RWPE2 (cell line): ENCODE measurements at regions not wholly inside any gene's neighbourhood (a gene's known extent, or its start where the extent isn't known, plus 50 kb on each side); places are given as distances from the start of the nearest gene placed in this dataset.

Experiments
- ATAC-seq: fragments of 200-7000 bp; cut with Tn5 transposase; 3 replicates; pipeline ENCODE4 v1.9.1; 2021; ENCODE audit warnings: low read depth
- DNase-seq: peaks from one replicate; pipeline ENCODE4 v3.0.0-alpha.2; 2020; ENCODE audit warnings: low spot score
- H3K27ac ChIP-seq: fragments of 450-650 bp; 2 replicates; pipeline ENCODE4 v1.5.1; 2017; ENCODE audit warnings: mild to moderate bottlenecking; ENCODE audit not compliant: poor library complexity, severe bottlenecking
- H3K27me3 ChIP-seq: fragments of 250-450 bp; sonication (Bioruptor Pico); 2 replicates; pipeline ENCODE4 v1.5.1; 2021; ENCODE audit warnings: mild to moderate bottlenecking, moderate library complexity; ENCODE audit not compliant: insufficient read depth, poor library complexity, severe bottlenecking
- H3K36me3 ChIP-seq: fragments of 250-450 bp; sonication (Bioruptor Pico); 2 replicates; pipeline ENCODE4 v1.5.1; 2020; ENCODE audit warnings: low read depth, mild to moderate bottlenecking, moderate library complexity
- H3K4me1 ChIP-seq: fragments of 250-450 bp; sonication (Bioruptor Pico); 2 replicates; pipeline ENCODE4 v1.5.1; 2021; ENCODE audit warnings: mild to moderate bottlenecking, moderate library complexity; ENCODE audit not compliant: insufficient read depth, poor library complexity, severe bottlenecking
- H3K4me3 ChIP-seq: fragments of 250-450 bp; sonication (Bioruptor Pico); 2 replicates; pipeline ENCODE4 v1.5.1; 2021; ENCODE audit warnings: mild to moderate bottlenecking, moderate library complexity; ENCODE audit not compliant: severe bottlenecking
- H3K9me3 ChIP-seq: fragments of 250-450 bp; sonication (Bioruptor Pico); 2 replicates; pipeline ENCODE4 v1.5.1; 2021; ENCODE audit warnings: mild to moderate bottlenecking, moderate library complexity; ENCODE audit not compliant: severe bottlenecking
- CTCF ChIP-seq: fragments of 450-650 bp; IDR thresholded peaks from one replicate; pipeline ENCODE4 v1.5.1; 2017; ENCODE audit warnings: mild to moderate bottlenecking, moderate library complexity; ENCODE audit not compliant: poor library complexity, severe bottlenecking

GRCh38 chr14:43198465-43198864, 1308.6 kb downstream of the FSCB start:
- H3K4me1 ChIP-seq: no peaks in the 10 kb centered on the region
- no peak for TF ChIP-seq CTCF

GRCh38 chr14:43184540-43184939, 1322.5 kb downstream of the FSCB start:
- H3K27me3 ChIP-seq: peaks cover 13% of the 10 kb centered on the region

More at GRCh38 chr14:43198465-43198864, 1308.6 kb downstream of the FSCB start:
- DNase-seq: no peak
- H3K27ac ChIP-seq: no peak overlapping the region
- no peak for ATAC-seq
- no peak overlapping the region for H3K4me3 ChIP-seq
- no peaks in the 10 kb centered on the region for H3K9me3 ChIP-seq
- H3K36me3 ChIP-seq: no peaks in the 10 kb centered on the region
- peaks cover 8% of the 10 kb centered on the region for H3K27me3 ChIP-seq

GRCh38 chr14:43183916-43184315, 1323.2 kb downstream of the FSCB start:
- Histone ChIP-seq H3K27me3 (peaks cover 13% of the 10 kb centered on the region), H3K27ac (no peak overlapping the region), H3K9me3 (no peaks in the 10 kb centered on the region), H3K4me3 (no peak overlapping the region), H3K4me1 (no peaks in the 10 kb centered on the region), H3K36me3 (no peaks in the 10 kb centered on the region)
- no peak for TF ChIP-seq CTCF
- no peak for ATAC-seq
- no peak for DNase-seq

More at GRCh38 chr14:43184540-43184939, 1322.5 kb downstream of the FSCB start:
- ATAC-seq (no peak), DNase-seq (no peak)
- no peak for TF ChIP-seq CTCF
- Histone ChIP-seq H3K9me3 (no peaks in the 10 kb centered on the region), H3K36me3 (no peaks in the 10 kb centered on the region), H3K4me1 (no peaks in the 10 kb centered on the region), H3K27ac (no peak overlapping the region), H3K4me3 (no peak overlapping the region)

- Histone ChIP-seq H3K4me3 (no peak overlapping the region), H3K9me3 (no peaks in the 10 kb centered on the region), H3K27me3 (peaks cover 20% of the 10 kb centered on the region), H3K36me3 (no peaks in the 10 kb centered on the region), H3K27ac (no peak overlapping the region), H3K4me1 (no peaks in the 10 kb centered on the region)
- no peak for TF ChIP-seq CTCF
- DNase-seq: no peak
- ATAC-seq: no peak
Observed at GRCh38 chr14:43175896-43176295, 1331.2 kb downstream of the FSCB start.

GRCh38 chr14:43172899-43173548, 1334.1 kb downstream of the FSCB start:
- DNase-seq (no peak), ATAC-seq (no peak)
- no peaks in the 10 kb centered on the region for H3K4me1 ChIP-seq
- H3K9me3 ChIP-seq: no peaks in the 10 kb centered on the region
- no peak overlapping the region for H3K4me3 ChIP-seq
- no peak for TF ChIP-seq CTCF
- no peaks in the 10 kb centered on the region for H3K36me3 ChIP-seq
- no peak overlapping the region for H3K27ac ChIP-seq
- H3K27me3 ChIP-seq: peaks cover 19% of the 10 kb centered on the region
